Kidney (tissue), 13 donors: ENCODE measurements at regions not wholly inside any gene's neighbourhood (a gene's known extent, or its start where the extent isn't known, plus 50 kb on each side); places are given as distances from the start of the nearest gene placed in this dataset.
"Not testable (repeated sequence)": the region's sequence is repeated elsewhere in the genome, so short reads cannot be mapped to it uniquely, and the experiment has no call there.

Experiments used
- DNase-seq, 5 donors: peaks; one replicate each; pipeline ENCODE4 v3.0.0-alpha.2; 2013 to 2020
- FAIRE-seq: peaks from 2 replicates; lab custom pipeline; 2012; peaks lifted over from hg19 to GRCh38; lab: Jason Lieb, UNC
- H3K27ac ChIP-seq, 2 donors: one replicate each; pipeline ENCODE4 v1.7.0; 2013; ENCODE audit warnings: low read depth in 2 of 2, low read length in 2 of 2, inconsistent platforms in 1 of 2
- H3K27me3 ChIP-seq: one replicate; pipeline ENCODE4 v1.7.1; 2013; ENCODE audit warnings: low read length, inconsistent platforms; ENCODE audit not compliant: control insufficient read depth, insufficient read depth
- H3K36me3 ChIP-seq, 3 donors: one replicate each; pipeline versions ENCODE4 v1.7.0 to v1.7.1; 2013; ENCODE audit warnings: low read length in 3 of 3, control low read depth in 1 of 3, inconsistent platforms in 1 of 3; ENCODE audit not compliant: insufficient read depth in 3 of 3, control insufficient read depth in 2 of 3
- H3K4me1 ChIP-seq, 3 donors: one replicate each; pipeline versions ENCODE4 v1.7.0 to v1.7.1; 2013; ENCODE audit warnings: low read length in 3 of 3, inconsistent platforms in 1 of 3, low read depth in 1 of 3; ENCODE audit not compliant: control insufficient read depth in 2 of 3, insufficient read depth in 2 of 3
- H3K4me3 ChIP-seq, 3 donors: one replicate each; pipeline versions ENCODE4 v1.7.0 to v1.8.1; 2013; ENCODE audit warnings: low read length in 3 of 3, control low read depth in 1 of 3, inconsistent platforms in 1 of 3
- H3K9ac ChIP-seq, 3 donors: one replicate each; pipeline versions ENCODE4 v1.7.0 to v1.7.1; 2013; ENCODE audit warnings: low read length in 3 of 3, control low read depth in 1 of 3, inconsistent platforms in 1 of 3
- H3K9me3 ChIP-seq, 3 donors: one replicate each; pipeline versions ENCODE4 v1.7.0 to v1.7.1; 2013; ENCODE audit warnings: low read length in 3 of 3, control low read depth in 1 of 3, inconsistent platforms in 1 of 3; ENCODE audit not compliant: control insufficient read depth in 2 of 3, insufficient read depth in 1 of 3
- CTCF ChIP-seq: IDR thresholded peaks from 3 replicates; pipeline ENCODE4 v1.5.1; 2012; ENCODE audit warnings: mild to moderate bottlenecking, moderate library complexity, borderline replicate concordance; ENCODE audit not compliant: insufficient read depth; ENCODE audit errors: extremely low read depth
- intact Hi-C: fragments of 100-400 bp; cut with DNase I; formaldehyde crosslinking; loops from one replicate; pipeline ENCODE4 v1.11.1; 2022
- donor health status: control.
- donor health status: control.
- donor health status: control.
- donor health status: control.
- donor health status: control.
- donor health status: DM: yes; HTN: yes; CAD: no.
- donor health status: Normal renal cell carcinoma (clear cell type).

DNA sequence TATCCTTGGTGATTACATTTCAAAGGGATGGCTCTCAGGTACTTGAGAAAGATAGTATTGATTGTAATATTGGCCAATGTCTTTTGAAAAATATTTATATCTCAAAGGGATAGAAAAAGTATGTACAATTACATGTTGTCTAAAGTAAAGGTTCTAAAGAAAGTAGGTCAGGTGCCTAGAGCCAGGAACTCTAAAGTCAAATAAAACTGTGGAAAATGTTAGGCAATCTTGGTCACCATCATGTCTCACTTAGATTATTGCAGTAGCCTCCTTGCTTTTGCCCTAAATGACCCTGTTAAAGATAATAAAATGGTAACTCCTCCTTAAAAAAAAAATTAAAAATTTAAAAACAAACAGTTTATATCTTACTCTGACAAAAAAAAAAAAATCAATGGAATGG is 198.5 kb upstream of the ARPP21 start:
- DNase-seq (no peak), FAIRE-seq (no peak)
- peaks cover 0 to 4% (median 0%) of the 10 kb centered on the region in 3 donors for H3K9me3 ChIP-seq
- no peaks in the 10 kb centered on the region for H3K27me3 ChIP-seq
- H3K4me1 ChIP-seq = no peaks in the 10 kb centered on the region
- no peak for TF ChIP-seq CTCF
- H3K9ac ChIP-seq = no peak overlapping the region
- H3K4me3 ChIP-seq = no peak overlapping the region
- H3K36me3 ChIP-seq = no peaks in the 10 kb centered on the region
- intact Hi-C loops = no loop called here
- no peak overlapping the region for H3K27ac ChIP-seq

DNA sequence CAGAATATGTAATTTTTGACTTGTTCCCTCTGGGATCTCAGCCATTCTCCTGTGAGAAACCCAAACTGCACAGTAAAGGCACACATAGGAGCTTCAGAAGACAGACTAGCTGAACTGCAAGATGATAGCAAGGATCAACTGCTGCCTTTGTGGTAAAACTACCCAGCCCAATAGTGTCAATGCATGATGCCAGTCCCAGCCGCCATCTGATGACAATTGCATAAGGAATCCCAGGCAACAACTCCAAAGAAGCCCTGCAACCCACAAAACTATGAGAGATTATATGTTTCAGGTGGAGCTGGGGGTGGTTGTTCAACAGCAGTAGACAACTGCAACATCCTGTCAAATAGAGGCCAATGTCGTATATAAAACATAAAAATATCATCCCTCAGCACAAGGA is 192.4 kb upstream of the ARPP21 start:
- Histone ChIP-seq H3K9ac (no peak overlapping the region), H3K4me3 (no peak overlapping the region), H3K27me3 (no peaks in the 10 kb centered on the region), H3K36me3 (no peaks in the 10 kb centered on the region), H3K27ac (no peak overlapping the region), H3K9me3 (peaks cover 0 to 4% (median 0%) of the 10 kb centered on the region in 3 donors), H3K4me1 (no peaks in the 10 kb centered on the region)
- FAIRE-seq = no peak
- DNase-seq = no peak
- intact Hi-C loops = no loop called here
- no peak for TF ChIP-seq CTCF

GRCh38 chr3:35448121-35448520 is 191.2 kb upstream of the ARPP21 start:
- Histone ChIP-seq H3K27ac (no peak overlapping the region), H3K36me3 (no peaks in the 10 kb centered on the region), H3K9me3 (no peaks in the 10 kb centered on the region), H3K4me3 (no peak overlapping the region), H3K4me1 (no peaks in the 10 kb centered on the region), H3K9ac (no peak overlapping the region), H3K27me3 (no peaks in the 10 kb centered on the region)
- intact Hi-C loops = no loop called here
- DNase-seq (no peak), FAIRE-seq (no peak)
- TF ChIP-seq CTCF = no peak

DNA sequence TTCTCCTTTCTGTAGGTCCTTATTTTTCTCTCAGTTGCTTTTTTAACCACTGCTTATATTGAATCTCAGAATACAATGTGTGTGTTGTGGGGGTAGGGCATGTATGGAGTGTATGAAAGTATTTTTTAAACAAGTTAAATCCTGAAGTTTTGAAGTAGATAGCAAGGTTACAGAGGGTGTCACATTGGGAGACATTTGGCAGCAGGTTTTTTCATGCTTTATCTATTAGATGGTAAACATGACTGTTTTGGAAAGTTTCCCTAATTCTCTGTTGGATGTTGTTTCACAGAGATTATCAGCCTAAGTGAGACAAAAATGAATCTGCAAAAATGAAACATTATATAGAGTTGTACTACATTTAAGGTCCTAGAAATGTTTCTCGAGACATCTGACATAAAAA is 190.6 kb upstream of the ARPP21 start:
- no peaks in the 10 kb centered on the region for H3K9me3 ChIP-seq
- no peak for TF ChIP-seq CTCF
- intact Hi-C loops = no loop called here
- no peak overlapping the region for H3K9ac ChIP-seq
- no peak overlapping the region for H3K27ac ChIP-seq
- no peaks in the 10 kb centered on the region for H3K4me1 ChIP-seq
- no peaks in the 10 kb centered on the region for H3K27me3 ChIP-seq
- DNase-seq (no peak), FAIRE-seq (no peak)
- H3K4me3 ChIP-seq = no peak overlapping the region
- no peaks in the 10 kb centered on the region for H3K36me3 ChIP-seq

DNA sequence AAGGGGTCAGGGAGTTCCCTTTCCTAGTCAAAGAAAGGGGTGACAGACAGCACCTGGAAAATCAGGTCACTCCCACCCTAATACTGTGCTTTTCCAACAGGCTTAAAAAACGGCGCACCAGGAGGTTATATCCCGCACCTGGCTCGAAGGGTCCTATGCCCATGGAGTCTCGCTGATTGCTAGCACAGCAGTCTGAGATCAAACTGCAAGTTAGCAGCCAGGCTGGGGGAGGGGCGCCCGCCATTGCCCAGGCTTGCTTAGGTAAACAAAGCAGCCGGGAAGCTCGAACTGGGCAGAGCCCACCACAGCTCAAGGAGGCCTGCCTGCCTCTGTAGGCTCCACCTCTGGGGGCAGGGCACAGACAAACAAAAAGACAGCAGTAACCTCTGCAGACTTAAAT is 184.5 kb upstream of the ARPP21 start:
- H3K27me3 ChIP-seq, H3K27ac ChIP-seq, H3K4me1 ChIP-seq, H3K4me3 ChIP-seq, intact Hi-C loops, FAIRE-seq, H3K9ac ChIP-seq, DNase-seq, H3K36me3 ChIP-seq, H3K9me3 ChIP-seq: not testable (repeated sequence)
